HG03439 (cell line): ENCODE measurements at regions not wholly inside any gene's neighbourhood (a gene's known extent, or its start where the extent isn't known, plus 50 kb on each side); places are given as distances from the start of the nearest gene placed in this dataset.

Experiments
- ATAC-seq: cut with Tn5 transposase; IDR thresholded peaks from one replicate; pipeline ENCODE4 v1.9.1; 2021; ENCODE audit warnings: mild to moderate bottlenecking, moderate library complexity; ENCODE audit not compliant: unreplicated experiment

GRCh38 chr1:110765640-110766335, 91.0 kb upstream of the KCNA3 start:
- no peak for ATAC-seq

GRCh38 chr1:110763149-110763548, 88.4 kb upstream of the KCNA3 start:
- no peak for ATAC-seq

GRCh38 chr1:110760321-110760720, 85.6 kb upstream of the KCNA3 start:
- ATAC-seq = no peak

- ATAC-seq = no peak
Measured at GRCh38 chr1:110756506-110756905, 81.8 kb upstream of the KCNA3 start.

- no peak for ATAC-seq
Measured at GRCh38 chr1:110752941-110753725, 78.4 kb upstream of the KCNA3 start.

GRCh38 chr1:110750562-110750961, 75.8 kb upstream of the KCNA3 start:
- ATAC-seq = no peak

GRCh38 chr1:110749960-110750359, 75.2 kb upstream of the KCNA3 start:
- ATAC-seq = no peak

GRCh38 chr1:110746644-110747259, 72.0 kb upstream of the KCNA3 start:
- no peak for ATAC-seq

- ATAC-seq = no peak
Measured at GRCh38 chr1:110743397-110743796, 68.7 kb upstream of the KCNA3 start.

- no peak for ATAC-seq
Measured at GRCh38 chr1:110736900-110737605, 62.3 kb upstream of the KCNA3 start.

- no peak for ATAC-seq
Measured at GRCh38 chr1:110734133-110734680, 59.5 kb upstream of the KCNA3 start.

- ATAC-seq = no peak
Measured at GRCh38 chr1:110731529-110731928, 56.8 kb upstream of the KCNA3 start.

GRCh38 chr1:110728388-110729001, 53.8 kb upstream of the KCNA3 start:
- no peak for ATAC-seq

- ATAC-seq = no peak
Measured at GRCh38 chr1:110727246-110727645, 52.5 kb upstream of the KCNA3 start.

- no peak for ATAC-seq
Measured at GRCh38 chr1:110726755-110727154, 52.0 kb upstream of the KCNA3 start.
